Keratinocyte (primary cell): ENCODE measurements at regions not wholly inside any gene's neighbourhood (a gene's known extent, or its start where the extent isn't known, plus 50 kb on each side); places are given as distances from the start of the nearest gene placed in this dataset.

Source experiments
- DNase-seq: peaks from one replicate; pipeline ENCODE4 v3.0.0-alpha.2; 2011; ENCODE audit warnings: low read depth, missing footprints, low spot score
- FAIRE-seq: peaks from 2 replicates; lab custom pipeline; 2011; peaks lifted over from hg19 to GRCh38; lab: Jason Lieb, UNC
- H2AFZ ChIP-seq: 2 replicates; pipeline ENCODE4 v1.6.0; 2012; ENCODE audit warnings: low read length, control low read depth, inconsistent platforms; ENCODE audit not compliant: control insufficient read depth
- H3K27ac ChIP-seq: 2 replicates; pipeline ENCODE4 v1.5.1; 2011; ENCODE audit warnings: low read length; ENCODE audit not compliant: control insufficient read depth, insufficient read depth
- H3K27me3 ChIP-seq: 3 replicates; pipeline ENCODE4 v1.6.0; 2011; ENCODE audit warnings: low read length; ENCODE audit not compliant: control insufficient read depth, insufficient read depth; ENCODE audit errors: extremely low read depth
- H3K36me3 ChIP-seq, 2 experiments: 2 replicates in 1 of 2; 3 replicates in 1 of 2; pipeline ENCODE4 v1.5.1; 2011; ENCODE audit warnings: low read length in 2 of 2, mild to moderate bottlenecking in 1 of 2; ENCODE audit not compliant: control insufficient read depth in 2 of 2, insufficient read depth in 2 of 2; ENCODE audit errors: extremely low read depth in 1 of 2
- H3K4me1 ChIP-seq: 3 replicates; pipeline ENCODE4 v1.5.1; 2011; ENCODE audit warnings: low read length; ENCODE audit not compliant: control insufficient read depth, insufficient read depth; ENCODE audit errors: extremely low read depth
- H3K4me2 ChIP-seq: 3 replicates; pipeline ENCODE4 v1.6.0; 2011; ENCODE audit warnings: low read depth, low read length; ENCODE audit not compliant: control insufficient read depth, insufficient read depth; ENCODE audit errors: extremely low read depth
- H3K4me3 ChIP-seq, 3 experiments: fragments of 200-600 bp in 1 of 3; sonication (generic) in 1 of 3; 2 replicates in 2 of 3; 3 replicates in 1 of 3; pipeline ENCODE4 v1.5.1; 2011 to 2016; ENCODE audit warnings: low read length in 3 of 3, mild to moderate bottlenecking in 3 of 3, control low read depth in 2 of 3, inconsistent platforms in 1 of 3, low read depth in 1 of 3, mixed read lengths in 1 of 3, mixed run types in 1 of 3, moderate library complexity in 1 of 3; ENCODE audit not compliant: control insufficient read depth in 2 of 3, insufficient read depth in 2 of 3; ENCODE audit errors: extremely low read depth in 1 of 3
- H3K79me2 ChIP-seq: 2 replicates; pipeline ENCODE4 v1.6.0; 2012; ENCODE audit warnings: low read length; ENCODE audit not compliant: control insufficient read depth, insufficient read depth
- H3K9ac ChIP-seq: 3 replicates; pipeline ENCODE4 v1.6.0; 2011; ENCODE audit warnings: low read length; ENCODE audit not compliant: control insufficient read depth, insufficient read depth; ENCODE audit errors: extremely low read depth
- H3K9me1 ChIP-seq: 3 replicates; pipeline ENCODE4 v1.6.0; 2011; ENCODE audit warnings: low read length; ENCODE audit not compliant: control insufficient read depth, insufficient read depth; ENCODE audit errors: extremely low read depth
- H3K9me3 ChIP-seq: 2 replicates; pipeline ENCODE4 v1.5.1; 2012; ENCODE audit warnings: low read depth, low read length; ENCODE audit not compliant: control insufficient read depth
- H4K20me1 ChIP-seq: 3 replicates; pipeline ENCODE4 v1.6.0; 2011; ENCODE audit warnings: low read length; ENCODE audit not compliant: control insufficient read depth, insufficient read depth; ENCODE audit errors: extremely low read depth
- EZH2 ChIP-seq: IDR thresholded peaks from one replicate; pipeline ENCODE4 v1.6.1; 2012; ENCODE audit warnings: inconsistent platforms, mild to moderate bottlenecking, low read length, moderate library complexity
- dilution Hi-C: fragments of 300-500 bp; cut with MboI; formaldehyde crosslinking; loops from one replicate; pipeline ENCODE4 v1.7.0; 2020; ENCODE audit warnings: low sequenced_read_pairs; ENCODE audit not compliant: extremely low pct_ligation_motif_present
- TF ChIP-seq, protein P1 (sequence below), 3 experiments: IDR thresholded peaks in 1 of 3; conservative IDR thresholded peaks in 1 of 3; optimal IDR thresholded peaks in 1 of 3; 2 replicates in 2 of 3; 3 replicates in 1 of 3; pipeline versions ENCODE3 to v1.5.1; 2011; ENCODE audit warnings: low read length in 3 of 3, mild to moderate bottlenecking in 3 of 3, moderate library complexity in 2 of 3, control low read depth in 1 of 3, inconsistent platforms in 1 of 3; ENCODE audit not compliant: insufficient read depth in 2 of 3; ENCODE audit errors: extremely low read depth in 1 of 3

DNA sequence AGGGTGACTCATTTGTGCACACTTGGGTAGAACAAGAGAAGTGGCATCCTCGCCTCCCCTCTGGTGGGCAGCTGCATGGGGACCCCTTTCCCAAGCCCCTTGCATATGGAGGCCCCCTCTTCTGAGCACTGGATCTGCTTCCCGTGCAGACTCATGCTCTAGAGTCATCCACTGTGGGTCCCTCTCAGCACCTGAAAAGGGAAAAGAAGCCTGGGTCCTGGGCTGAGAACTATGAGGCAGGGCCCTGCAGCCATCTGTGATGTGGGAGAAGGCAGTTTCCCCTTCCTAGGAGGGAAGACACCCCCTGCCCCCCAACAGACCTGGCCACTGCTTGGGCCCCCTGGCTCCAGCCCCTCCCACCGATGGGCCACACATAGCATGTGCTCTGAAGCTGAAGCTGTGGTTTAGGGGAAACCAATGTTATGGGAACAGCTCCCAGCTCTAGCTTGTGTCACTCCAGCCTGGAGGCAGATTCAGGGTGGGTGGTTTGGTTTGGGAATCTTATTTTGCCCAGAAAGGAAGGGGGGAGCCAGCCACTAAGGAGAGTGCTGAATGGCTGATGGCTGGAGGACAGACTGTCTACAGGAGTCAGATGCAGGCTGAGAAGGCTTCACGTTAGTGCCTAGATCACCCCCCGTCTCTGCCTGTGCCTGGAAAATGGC is 172.8 kb downstream of the GLI2 start:
- Histone ChIP-seq H3K27ac (no peak overlapping the region), H4K20me1 (no peaks in the 10 kb centered on the region)

DNA sequence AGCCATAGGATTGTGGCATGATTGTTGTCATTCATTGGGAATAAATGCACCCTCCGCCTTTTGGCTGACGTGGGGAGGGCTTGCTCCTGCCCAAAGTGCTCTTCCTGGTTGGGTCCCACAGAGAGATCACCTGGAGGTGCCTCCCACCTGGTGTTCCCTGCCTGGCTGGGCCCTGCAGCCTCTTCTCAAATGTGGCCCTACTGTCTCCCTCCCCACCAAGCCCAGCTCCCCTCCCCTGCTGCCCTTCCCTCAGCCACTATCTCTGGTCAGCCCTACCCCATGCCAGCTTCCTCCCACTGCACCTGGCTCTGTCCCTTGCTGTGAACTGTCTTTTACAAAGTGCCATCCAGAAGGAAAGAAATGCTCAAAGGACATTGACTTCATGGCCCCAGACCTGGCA is 173.4 kb downstream of the GLI2 start:
- Histone ChIP-seq H3K9me1 (no peaks in the 10 kb centered on the region), H3K36me3 (no peaks in the 10 kb centered on the region), H2AFZ (no peak overlapping the region), H3K4me1 (peaks cover 8% of the 10 kb centered on the region), H3K27me3 (peaks cover 6% of the 10 kb centered on the region), H3K4me2 (no peak overlapping the region), H4K20me1 (no peaks in the 10 kb centered on the region), H3K9ac (no peak overlapping the region), H3K27ac (no peak overlapping the region), H3K9me3 (no peaks in the 10 kb centered on the region), H3K79me2 (no peaks in the 10 kb centered on the region), H3K4me3 (no peak overlapping the region)
- TF ChIP-seq, protein P1, sequence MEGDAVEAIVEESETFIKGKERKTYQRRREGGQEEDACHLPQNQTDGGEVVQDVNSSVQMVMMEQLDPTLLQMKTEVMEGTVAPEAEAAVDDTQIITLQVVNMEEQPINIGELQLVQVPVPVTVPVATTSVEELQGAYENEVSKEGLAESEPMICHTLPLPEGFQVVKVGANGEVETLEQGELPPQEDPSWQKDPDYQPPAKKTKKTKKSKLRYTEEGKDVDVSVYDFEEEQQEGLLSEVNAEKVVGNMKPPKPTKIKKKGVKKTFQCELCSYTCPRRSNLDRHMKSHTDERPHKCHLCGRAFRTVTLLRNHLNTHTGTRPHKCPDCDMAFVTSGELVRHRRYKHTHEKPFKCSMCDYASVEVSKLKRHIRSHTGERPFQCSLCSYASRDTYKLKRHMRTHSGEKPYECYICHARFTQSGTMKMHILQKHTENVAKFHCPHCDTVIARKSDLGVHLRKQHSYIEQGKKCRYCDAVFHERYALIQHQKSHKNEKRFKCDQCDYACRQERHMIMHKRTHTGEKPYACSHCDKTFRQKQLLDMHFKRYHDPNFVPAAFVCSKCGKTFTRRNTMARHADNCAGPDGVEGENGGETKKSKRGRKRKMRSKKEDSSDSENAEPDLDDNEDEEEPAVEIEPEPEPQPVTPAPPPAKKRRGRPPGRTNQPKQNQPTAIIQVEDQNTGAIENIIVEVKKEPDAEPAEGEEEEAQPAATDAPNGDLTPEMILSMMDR (optimal IDR thresholded peaks at IDR 0.05 in 1 of 3, IDR thresholded peaks at IDR 0.05 in 1 of 3, conservative IDR thresholded peaks at IDR 0.05 in 1 of 3; ENCODE audit: extremely low read depth in 1 of 3, insufficient read depth in 2 of 3, low read length in 3 of 3) = no peak
- no peak for TF ChIP-seq EZH2
- dilution Hi-C loops = no loop called here
- FAIRE-seq = no peak
- no peak for DNase-seq

More for the DNA sequence above, 172.8 kb downstream of the GLI2 start:
- peaks cover 8% of the 10 kb centered on the region for H3K4me1 ChIP-seq
- no peak for DNase-seq
- FAIRE-seq = no peak
- no peak overlapping the region for H3K9ac ChIP-seq
- H3K36me3 ChIP-seq = no peaks in the 10 kb centered on the region
- peaks cover 6% of the 10 kb centered on the region for H3K27me3 ChIP-seq
- TF ChIP-seq EZH2 = no peak
- TF ChIP-seq, protein P1 (optimal IDR thresholded peaks at IDR 0.05 in 1 of 3, IDR thresholded peaks at IDR 0.05 in 1 of 3, conservative IDR thresholded peaks at IDR 0.05 in 1 of 3; ENCODE audit: extremely low read depth in 1 of 3, insufficient read depth in 2 of 3, low read length in 3 of 3) = no peak
- H3K9me1 ChIP-seq = no peaks in the 10 kb centered on the region
- H3K79me2 ChIP-seq = no peaks in the 10 kb centered on the region
- no peak overlapping the region for H3K4me3 ChIP-seq
- H3K4me2 ChIP-seq = no peak overlapping the region
- no peaks in the 10 kb centered on the region for H3K9me3 ChIP-seq
- H2AFZ ChIP-seq = no peak overlapping the region
- dilution Hi-C loops = no loop called here
